ENCODE measurements at regions not wholly inside any gene's neighbourhood (a gene's known extent, or its start where the extent isn't known, plus 50 kb on each side); places are given as distances from the start of the nearest gene placed in this dataset.

GRCh38 chr3:72313308-72313707 lies 528.4 kb upstream of the PROK2 start:
- TF ChIP-seq MYC (IDR thresholded peaks at IDR 0.05; ENCODE audit: low read depth, low read length) = no peak
- no peak for TF ChIP-seq MAX (IDR thresholded peaks at IDR 0.05; ENCODE audit: insufficient read depth, insufficient read length)
- no peak for TF ChIP-seq EZH2 (IDR thresholded peaks at IDR 0.05; ENCODE audit: borderline replicate concordance, low read depth, low read length, severe bottlenecking)
- TF ChIP-seq GATA2 (IDR thresholded peaks at IDR 0.05; ENCODE audit: insufficient read depth, insufficient read length, low read depth, low read length) = no peak
- TF ChIP-seq POLR2A (IDR thresholded peaks at IDR 0.05; ENCODE audit: low read depth, low read length) = no peak
- no peak for TF ChIP-seq FOS (IDR thresholded peaks at IDR 0.05; ENCODE audit: borderline replicate concordance, insufficient read depth, low read length)
- TF ChIP-seq POLR2AphosphoS5 (IDR thresholded peaks at IDR 0.05; ENCODE audit: insufficient read depth, low read depth, low read length) = no peak
- no peak for TF ChIP-seq CTCF (IDR thresholded peaks at IDR 0.05; ENCODE audit: extremely low read depth in 1 of 2, insufficient read depth in 1 of 2, low read depth in 1 of 2, low read length in 2 of 2)
- TF ChIP-seq JUN (IDR thresholded peaks at IDR 0.05; ENCODE audit: borderline replicate concordance, insufficient read depth, insufficient read length, low read depth) = no peak
- Histone ChIP-seq H3K4me3 (replicated peaks in 1 of 3; ENCODE audit: insufficient read depth in 1 of 3, low read depth in 1 of 3, low read length in 3 of 3) (no peak overlapping the region), H3K4me1 (ENCODE audit: control insufficient read depth, extremely low read depth, insufficient read depth, low read length) (peaks cover 14% of the 10 kb centered on the region), H3K9me1 (replicated peaks; ENCODE audit: control insufficient read depth, extremely low read depth, insufficient read depth, low read length) (no peaks in the 10 kb centered on the region), H4K20me1 (replicated peaks; ENCODE audit: control insufficient read depth, extremely low read depth, insufficient read depth, low read length) (no peaks in the 10 kb centered on the region), H3K27me3 (ENCODE audit: control insufficient read depth in 2 of 2, insufficient read depth in 2 of 2, low read length in 2 of 2) (peaks cover 13 to 15% of the 10 kb centered on the region in 2 experiments), H3K9ac (replicated peaks; ENCODE audit: extremely low read depth, insufficient read depth, low read length) (no peak overlapping the region), H3K79me2 (ENCODE audit: control insufficient read depth, insufficient read depth, low read length) (no peaks in the 10 kb centered on the region), H3K9me3 (replicated peaks; ENCODE audit: control insufficient read depth, insufficient read depth, low read length) (no peaks in the 10 kb centered on the region), H2AFZ (ENCODE audit: low read depth, low read length) (no peak overlapping the region), H3K4me2 (ENCODE audit: insufficient read depth, low read length) (no peak overlapping the region), H3K27ac (ENCODE audit: insufficient read depth, low read depth, low read length) (no peak overlapping the region), H3K36me3 (ENCODE audit: control insufficient read depth in 2 of 2, extremely low read depth in 1 of 2, insufficient read depth in 2 of 2, low read length in 2 of 2) (no peaks in the 10 kb centered on the region)
- dilution Hi-C loops (cut with MboI; ENCODE audit: extremely low pct_ligation_motif_present, low sequenced_read_pairs) = no loop called here
- POLR2A ChIA-PET = no interaction called here
- intact Hi-C loops (cut with micrococcal nuclease) = loop anchor here (5.0 kb wide), 1 partner anchor 509 kb away; no protein-coding TSS in a partner anchor
- FAIRE-seq (no peak), DNase-seq (ENCODE audit: low read depth, low spot score) (no peak)
- CTCF ChIA-PET = interaction anchor here (1.0 to 1.6 kb wide), 3 partner anchors 10 to 34 kb away, joined by 3 to 4 read pairs (median 3); no protein-coding TSS in a partner anchor
- BruUV-seq (replicated peaks) = no TSS peak

Measured in endothelial cell of umbilical vein (primary cell).